Hepatocyte (in vitro differentiated cells): ENCODE measurements at regions not wholly inside any gene's neighbourhood (a gene's known extent, or its start where the extent isn't known, plus 50 kb on each side); places are given as distances from the start of the nearest gene placed in this dataset.

ENCODE experiments used
- EZH2 ChIP-seq: fragments of 200-600 bp; sonication (generic); IDR thresholded peaks from 2 replicates; pipeline ENCODE4 v1.6.1; 2016; ENCODE audit warnings: antibody characterized with exemption, mild to moderate bottlenecking, borderline replicate concordance
- TF ChIP-seq, protein P1 (sequence below): fragments of 200-600 bp; sonication (generic); IDR thresholded peaks from 2 replicates; pipeline ENCODE4 v1.5.1; 2016; ENCODE audit warnings: antibody characterized with exemption, mild to moderate bottlenecking; ENCODE audit not compliant: poor library complexity

DNA sequence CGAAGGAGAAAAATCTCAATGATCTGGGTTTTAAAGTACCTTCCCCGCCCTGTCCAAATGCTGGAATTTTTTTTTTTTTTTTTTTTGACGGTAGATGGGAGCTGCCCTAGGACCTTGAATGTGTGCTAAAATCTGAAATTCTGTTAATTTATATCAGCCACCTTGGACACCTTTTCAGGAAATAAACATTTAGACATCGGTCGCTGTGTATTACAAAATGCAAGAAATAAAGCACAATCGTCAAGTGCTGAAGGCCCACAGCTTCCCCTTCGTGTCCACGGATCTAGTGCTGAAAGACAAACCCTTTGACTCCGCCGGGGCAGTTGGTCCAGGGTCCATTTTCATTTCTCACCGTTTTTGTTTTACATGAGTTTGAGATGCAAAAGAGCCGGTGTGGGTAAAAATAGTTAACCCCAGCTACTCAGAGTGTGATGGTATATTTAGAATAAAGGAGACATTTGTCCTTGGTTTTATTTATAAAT lies 90.2 kb upstream of the CHD2 start:
- TF ChIP-seq, protein P1, sequence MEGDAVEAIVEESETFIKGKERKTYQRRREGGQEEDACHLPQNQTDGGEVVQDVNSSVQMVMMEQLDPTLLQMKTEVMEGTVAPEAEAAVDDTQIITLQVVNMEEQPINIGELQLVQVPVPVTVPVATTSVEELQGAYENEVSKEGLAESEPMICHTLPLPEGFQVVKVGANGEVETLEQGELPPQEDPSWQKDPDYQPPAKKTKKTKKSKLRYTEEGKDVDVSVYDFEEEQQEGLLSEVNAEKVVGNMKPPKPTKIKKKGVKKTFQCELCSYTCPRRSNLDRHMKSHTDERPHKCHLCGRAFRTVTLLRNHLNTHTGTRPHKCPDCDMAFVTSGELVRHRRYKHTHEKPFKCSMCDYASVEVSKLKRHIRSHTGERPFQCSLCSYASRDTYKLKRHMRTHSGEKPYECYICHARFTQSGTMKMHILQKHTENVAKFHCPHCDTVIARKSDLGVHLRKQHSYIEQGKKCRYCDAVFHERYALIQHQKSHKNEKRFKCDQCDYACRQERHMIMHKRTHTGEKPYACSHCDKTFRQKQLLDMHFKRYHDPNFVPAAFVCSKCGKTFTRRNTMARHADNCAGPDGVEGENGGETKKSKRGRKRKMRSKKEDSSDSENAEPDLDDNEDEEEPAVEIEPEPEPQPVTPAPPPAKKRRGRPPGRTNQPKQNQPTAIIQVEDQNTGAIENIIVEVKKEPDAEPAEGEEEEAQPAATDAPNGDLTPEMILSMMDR = no peak
- TF ChIP-seq EZH2 = no peak
